Mesothelial cell of epicardium (in vitro differentiated cells): ENCODE measurements at regions not wholly inside any gene's neighbourhood (a gene's known extent, or its start where the extent isn't known, plus 50 kb on each side); places are given as distances from the start of the nearest gene placed in this dataset.

Source experiments
- DNase-seq, 2 experiments: peaks; one replicate each; pipeline ENCODE4 v3.0.0; 2021; ENCODE audit warnings: low spot score in 2 of 2; ENCODE audit not compliant: unreplicated experiment in 2 of 2
- H3K27ac Mint-ChIP-seq: 2 replicates; pipeline ENCODE4 v1.8.0; 2021; ENCODE audit warnings: mixed read lengths
- H3K27me3 Mint-ChIP-seq: 2 replicates; pipeline ENCODE4 v1.8.0; 2021; ENCODE audit warnings: low read depth, mixed read lengths
- H3K36me3 Mint-ChIP-seq: 2 replicates; pipeline ENCODE4 v1.8.0; 2021; ENCODE audit warnings: mixed read lengths
- H3K4me1 Mint-ChIP-seq: 2 replicates; pipeline ENCODE4 v1.8.0; 2021; ENCODE audit warnings: mixed read lengths
- H3K4me3 Mint-ChIP-seq: 2 replicates; pipeline ENCODE4 v1.8.0; 2021; ENCODE audit warnings: mild to moderate bottlenecking, moderate library complexity, mixed read lengths
- H3K9me3 Mint-ChIP-seq: 2 replicates; pipeline ENCODE4 v1.8.0; 2021; ENCODE audit warnings: mixed read lengths
- CTCF ChIP-seq: fragments of 200-600 bp; sonication (generic); IDR thresholded peaks from one replicate; pipeline ENCODE4 v1.5.0; 2021; ENCODE audit warnings: antibody characterized with exemption; ENCODE audit not compliant: unreplicated experiment

- Mint-ChIP-seq H3K9me3 (no peaks in the 10 kb centered on the region), H3K27me3 (peaks cover 45% of the 10 kb centered on the region), H3K4me3 (no peak overlapping the region), H3K27ac (no peak overlapping the region), H3K36me3 (no peaks in the 10 kb centered on the region), H3K4me1 (peaks cover 12% of the 10 kb centered on the region)
- no peak for TF ChIP-seq CTCF
- no peak for DNase-seq
Measured at GRCh38 chr16:9371713-9372448, 280.4 kb downstream of the HAPSTR1 start.

GRCh38 chr16:9372934-9373890 lies 281.8 kb downstream of the HAPSTR1 start:
- no peaks in the 10 kb centered on the region for H3K36me3 Mint-ChIP-seq
- H3K9me3 Mint-ChIP-seq = no peaks in the 10 kb centered on the region

GRCh38 chr16:9374061-9374460 lies 282.6 kb downstream of the HAPSTR1 start:
- Mint-ChIP-seq H3K27ac (no peak overlapping the region), H3K9me3 (no peaks in the 10 kb centered on the region), H3K27me3 (peaks cover 38% of the 10 kb centered on the region), H3K4me1 (peaks cover 12% of the 10 kb centered on the region), H3K4me3 (no peak overlapping the region), H3K36me3 (no peaks in the 10 kb centered on the region)
- DNase-seq = no peak
- TF ChIP-seq CTCF = no peak

More at GRCh38 chr16:9372934-9373890, 281.8 kb downstream of the HAPSTR1 start:
- H3K4me1 Mint-ChIP-seq = peaks cover 12% of the 10 kb centered on the region
- H3K4me3 Mint-ChIP-seq = no peak overlapping the region
- no peak for TF ChIP-seq CTCF
- DNase-seq = no peak
- H3K27ac Mint-ChIP-seq = no peak overlapping the region
- H3K27me3 Mint-ChIP-seq = peaks cover 35% of the 10 kb centered on the region

- no peak for TF ChIP-seq CTCF
- H3K27ac Mint-ChIP-seq = no peak overlapping the region
- no peak for DNase-seq
- no peaks in the 10 kb centered on the region for H3K36me3 Mint-ChIP-seq
- H3K27me3 Mint-ChIP-seq = peaks cover 40% of the 10 kb centered on the region
- no peaks in the 10 kb centered on the region for H3K9me3 Mint-ChIP-seq
- H3K4me1 Mint-ChIP-seq = no peaks in the 10 kb centered on the region
- H3K4me3 Mint-ChIP-seq = no peak overlapping the region
Measured at GRCh38 chr16:9378876-9379275, 287.4 kb downstream of the HAPSTR1 start.

GRCh38 chr16:9380221-9380620 lies 288.8 kb downstream of the HAPSTR1 start:
- peaks cover 31% of the 10 kb centered on the region for H3K27me3 Mint-ChIP-seq
- H3K4me1 Mint-ChIP-seq = no peaks in the 10 kb centered on the region
- no peak for TF ChIP-seq CTCF
- DNase-seq = no peak
- no peak overlapping the region for H3K4me3 Mint-ChIP-seq
- H3K36me3 Mint-ChIP-seq = no peaks in the 10 kb centered on the region
- H3K27ac Mint-ChIP-seq = no peak overlapping the region
- no peaks in the 10 kb centered on the region for H3K9me3 Mint-ChIP-seq
